NCI-H446 (cell line): ENCODE measurements at regions not wholly inside any gene's neighbourhood (a gene's known extent, or its start where the extent isn't known, plus 50 kb on each side); places are given as distances from the start of the nearest gene placed in this dataset.

ENCODE experiments used
- DNase-seq, 2 experiments: peaks; one replicate each; lab custom pipeline; 2025; lab: John Stamatoyannopoulos, UW

DNA sequence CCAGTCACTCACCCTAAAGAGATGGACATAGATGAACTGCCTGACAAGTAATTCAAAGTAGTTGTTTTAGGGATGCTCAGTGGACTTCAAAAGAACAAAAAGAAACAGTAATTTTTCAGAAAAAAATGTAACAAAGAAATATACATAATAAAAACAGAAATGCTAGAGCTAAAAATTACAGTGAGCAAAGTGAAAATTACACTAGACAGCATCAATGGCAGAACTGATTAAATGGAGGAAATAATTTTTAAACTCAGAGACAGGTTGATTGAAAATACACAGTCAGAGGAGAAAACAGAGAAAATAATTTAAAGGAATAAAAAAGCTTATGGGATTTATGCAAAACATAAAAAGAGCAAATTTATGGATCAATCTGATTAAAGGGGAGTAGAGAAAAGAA lies 1968.4 kb downstream of the EFNA5 start:
- DNase-seq: no peak

DNA sequence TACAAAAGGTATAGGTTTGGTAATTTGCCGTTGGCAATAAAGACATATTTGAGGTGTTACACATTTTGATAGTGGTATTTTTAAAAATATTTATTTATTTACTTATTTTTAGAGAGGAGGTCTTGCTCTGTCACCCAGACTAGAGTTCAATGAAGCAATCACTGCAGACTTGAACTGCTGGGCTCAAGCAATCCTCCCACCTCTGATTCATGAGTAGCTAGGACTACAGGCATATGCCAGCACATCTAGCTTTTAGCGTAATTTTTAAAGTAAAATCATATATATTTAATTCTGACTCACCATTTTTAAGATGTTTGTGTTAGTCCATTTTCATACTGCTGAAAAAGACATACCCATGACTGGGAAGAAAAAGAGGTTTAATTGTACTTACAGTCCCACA lies 1974.3 kb downstream of the EFNA5 start:
- no peak for DNase-seq

DNA sequence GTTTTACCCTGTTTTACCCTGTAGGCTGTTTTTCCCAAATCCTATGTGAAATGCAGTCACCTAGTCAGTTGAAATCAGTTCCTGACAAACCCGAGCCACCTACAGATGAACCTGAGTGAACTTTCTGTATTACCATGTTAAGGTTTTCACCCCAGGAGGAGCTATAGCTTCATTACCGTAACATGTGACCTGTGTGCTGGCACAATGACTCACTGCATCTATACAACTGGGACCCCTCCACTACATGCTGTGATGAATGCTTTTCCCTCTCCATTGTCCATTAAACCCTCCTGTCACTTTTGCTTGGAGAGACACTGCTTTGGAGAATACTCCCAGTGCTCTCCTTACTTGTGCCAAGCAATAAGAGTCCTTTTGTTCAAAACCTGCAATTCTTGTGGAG lies 1974.8 kb downstream of the EFNA5 start:
- DNase-seq: no peak

DNA sequence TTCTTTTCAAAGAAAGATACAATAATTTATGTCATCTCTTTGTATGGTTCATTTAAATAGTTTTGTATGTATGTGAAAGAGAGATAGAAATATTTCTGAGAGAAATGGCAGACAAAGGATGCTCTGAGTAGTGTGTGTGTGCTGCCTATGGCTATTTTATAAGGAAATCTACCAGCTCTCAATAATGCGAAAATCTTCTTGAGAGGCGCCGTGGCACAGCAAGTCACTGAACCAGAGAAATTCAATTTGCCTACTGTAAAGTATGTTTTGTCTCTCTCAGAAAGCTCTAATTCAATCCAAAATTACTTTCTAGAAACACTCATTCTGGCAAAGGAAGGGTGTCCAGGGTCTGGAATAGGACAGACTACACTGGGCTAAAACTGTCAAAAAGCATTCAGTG lies 1981.1 kb downstream of the EFNA5 start:
- DNase-seq: no peak

DNA sequence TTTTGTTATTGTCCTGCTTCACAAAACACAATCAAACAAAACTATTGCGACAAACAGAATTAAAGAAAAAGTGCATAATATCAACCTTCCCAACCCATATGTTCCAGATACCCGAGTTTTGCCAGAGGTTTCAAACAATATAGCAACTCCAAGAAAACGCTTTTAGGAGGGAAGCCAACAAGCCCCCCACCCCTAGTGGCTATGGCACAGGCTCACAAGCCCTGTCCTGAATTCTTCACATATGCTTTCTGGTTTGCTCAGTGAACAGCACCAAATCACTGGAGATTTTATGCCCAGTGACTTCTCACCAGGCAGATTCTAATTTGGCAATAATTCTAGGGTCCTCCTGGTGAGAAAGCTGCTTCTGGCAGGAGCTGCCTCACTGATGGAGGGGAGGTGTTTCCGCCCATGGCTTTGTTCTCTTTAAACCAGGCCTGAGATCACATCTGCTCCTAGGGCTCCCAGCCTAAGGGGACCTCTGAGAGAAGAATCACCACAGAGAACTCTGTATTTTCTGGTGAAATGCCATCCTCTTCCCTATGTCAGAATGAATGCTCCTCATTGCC lies 1982.4 kb downstream of the EFNA5 start:
- peak; percentile 76 to 97 for DNase-seq

DNA sequence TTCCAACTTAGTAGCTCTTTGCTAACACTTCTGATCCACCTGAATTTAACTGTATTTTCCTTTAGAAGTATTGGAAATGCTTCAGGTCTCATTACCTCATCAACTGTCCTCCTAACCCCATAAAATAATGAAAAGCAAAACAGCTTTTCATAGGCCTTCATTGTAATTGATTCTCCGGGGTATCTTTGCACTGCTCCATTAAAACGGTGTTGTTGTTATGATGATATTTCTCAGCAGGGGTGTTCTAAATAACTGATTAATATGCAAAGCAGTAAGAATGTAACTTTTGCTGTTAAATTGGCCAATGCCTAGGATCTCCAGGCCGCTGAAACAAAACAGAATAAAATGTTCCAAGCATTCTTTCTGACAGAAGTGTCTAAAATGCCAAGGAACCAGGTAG lies 1983.2 kb downstream of the EFNA5 start:
- no peak for DNase-seq

DNA sequence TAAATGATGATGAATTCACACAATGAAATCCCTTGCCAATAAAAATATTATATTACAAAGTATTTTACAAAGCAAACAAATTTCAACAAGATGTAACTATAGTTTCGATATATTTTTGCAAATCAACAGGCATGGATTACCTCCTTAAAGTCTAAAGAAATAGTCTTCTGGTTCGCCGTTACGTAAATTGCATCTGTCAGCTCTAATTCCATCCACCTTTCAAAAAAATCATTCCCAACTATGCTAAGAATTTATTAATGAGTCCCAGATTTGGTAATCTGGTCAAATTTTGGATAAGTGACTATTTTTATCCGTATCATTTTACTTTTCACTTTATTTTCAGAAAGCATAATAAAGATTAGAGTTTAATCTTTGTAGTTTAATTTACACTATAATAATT lies 1984.9 kb downstream of the EFNA5 start:
- DNase-seq: no peak

DNA sequence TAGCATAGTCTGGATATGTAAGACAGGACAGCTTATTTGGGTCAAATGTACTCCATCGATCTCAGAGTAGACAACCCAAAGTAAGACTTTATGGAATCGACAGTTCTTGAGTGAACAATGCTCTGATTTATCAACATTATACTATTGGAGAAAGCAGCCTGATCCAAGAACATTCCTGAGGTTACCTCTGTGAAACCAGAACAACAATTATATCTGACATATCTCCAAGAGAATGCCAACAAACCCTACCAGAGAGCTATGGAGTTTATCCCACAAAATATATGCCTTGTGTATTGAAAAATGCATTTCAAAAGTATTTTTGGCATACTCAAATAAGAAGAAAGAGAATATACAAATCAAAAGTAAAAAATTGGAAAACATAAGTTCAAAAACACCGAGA lies 1985.9 kb downstream of the EFNA5 start:
- DNase-seq: no peak

DNA sequence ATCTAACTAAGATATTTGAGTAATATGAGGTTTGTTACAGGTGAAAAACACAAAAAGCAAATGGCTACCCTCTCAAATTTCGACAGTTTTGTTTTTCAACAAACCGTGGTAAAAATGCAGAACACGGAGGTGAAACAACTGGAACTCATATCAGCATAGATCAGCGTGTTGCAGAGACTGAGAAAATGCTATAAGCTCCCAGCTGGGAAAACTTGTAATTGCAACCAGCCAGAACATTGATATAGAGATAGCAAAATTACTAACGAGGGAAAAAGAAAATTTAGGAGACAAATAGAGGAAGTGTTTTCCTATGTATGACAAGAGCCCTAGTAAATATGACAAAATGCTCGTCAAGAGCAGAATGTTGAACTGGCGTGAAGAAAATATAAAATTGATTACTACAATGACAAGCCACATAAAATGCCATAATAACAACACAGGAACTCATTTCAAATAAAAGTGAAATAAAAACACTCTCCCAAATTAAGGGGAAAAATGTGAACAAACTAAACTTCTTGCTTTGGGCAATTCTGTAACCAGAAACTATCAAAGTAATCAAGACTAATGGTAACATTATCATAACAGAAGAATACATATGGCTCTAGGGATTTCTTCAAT lies 1989.8 kb downstream of the EFNA5 start:
- no peak for DNase-seq

DNA sequence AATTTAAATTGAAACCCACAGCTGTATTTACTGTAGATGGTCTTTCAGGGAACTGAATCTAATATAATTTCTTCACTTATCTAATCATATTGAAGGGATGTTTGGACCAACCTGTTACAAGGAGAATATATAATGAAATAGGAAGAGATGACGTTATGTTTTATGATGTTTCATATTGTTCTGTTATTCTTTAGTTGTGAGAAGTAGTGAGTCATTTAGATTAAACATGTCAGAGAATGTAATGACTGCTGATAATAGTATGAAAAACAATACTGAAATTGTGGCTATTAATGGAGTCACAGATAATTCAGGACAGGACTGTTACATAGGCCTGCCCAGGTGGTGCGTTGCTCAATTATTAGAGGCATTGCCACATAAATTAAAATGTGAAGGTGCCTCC lies 1993.4 kb downstream of the EFNA5 start:
- DNase-seq: no peak

DNA sequence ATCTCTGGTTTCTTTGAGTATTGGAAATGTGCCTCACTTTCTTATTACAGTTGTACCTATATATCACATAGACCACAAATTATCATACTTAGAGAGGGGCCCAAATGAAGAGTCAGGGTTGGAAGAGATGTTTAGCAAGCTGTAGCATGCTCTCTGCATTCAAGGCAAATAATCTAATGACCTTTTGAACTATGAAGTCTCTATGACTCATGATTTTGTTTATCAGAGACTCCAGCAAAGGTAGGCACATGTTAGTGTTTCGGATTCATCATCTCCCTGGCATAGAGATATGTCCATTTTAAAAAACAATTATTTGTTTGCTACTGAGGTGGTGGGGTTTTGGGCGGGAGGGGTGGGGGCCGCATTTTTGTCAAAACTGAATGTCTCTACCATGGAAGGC lies 2000.1 kb downstream of the EFNA5 start:
- DNase-seq: no peak

DNA sequence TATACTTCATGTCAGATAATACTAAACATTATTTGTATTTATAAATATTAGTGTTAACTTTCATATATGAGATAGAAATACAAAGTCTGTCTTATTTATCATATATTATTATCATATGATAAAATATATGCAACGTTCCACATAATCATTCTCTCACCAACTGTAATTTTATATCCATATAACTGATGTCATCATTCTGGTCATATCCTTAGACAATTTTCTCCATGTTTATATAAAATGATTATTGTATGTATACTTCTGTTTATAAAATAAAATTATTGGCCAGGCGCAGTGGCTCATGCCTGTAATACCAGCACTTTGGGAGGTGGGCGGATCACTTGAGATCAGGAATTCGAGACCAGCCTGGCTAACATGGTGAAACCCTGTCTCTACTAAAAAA lies 2007.1 kb downstream of the EFNA5 start:
- DNase-seq: no peak

DNA sequence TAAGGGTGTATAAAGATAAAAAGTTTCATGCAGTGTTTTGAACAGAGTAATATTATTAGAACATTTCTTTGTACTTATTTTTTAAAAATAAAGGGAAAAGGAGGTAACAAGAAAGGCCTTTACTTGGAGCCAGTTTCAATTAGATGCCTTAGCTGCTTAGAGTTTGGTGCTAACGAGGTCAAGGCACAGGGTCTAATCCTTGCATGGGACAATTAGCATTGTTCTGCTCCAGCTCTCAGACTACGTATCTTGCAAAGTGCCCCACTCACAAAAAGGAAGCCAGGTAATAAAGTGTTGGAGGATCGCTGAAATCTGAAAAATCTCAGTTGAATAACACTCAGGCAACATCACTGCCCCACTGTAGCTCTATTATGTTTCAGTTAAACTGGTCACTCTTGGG lies 2011.3 kb downstream of the EFNA5 start:
- DNase-seq: no peak

DNA sequence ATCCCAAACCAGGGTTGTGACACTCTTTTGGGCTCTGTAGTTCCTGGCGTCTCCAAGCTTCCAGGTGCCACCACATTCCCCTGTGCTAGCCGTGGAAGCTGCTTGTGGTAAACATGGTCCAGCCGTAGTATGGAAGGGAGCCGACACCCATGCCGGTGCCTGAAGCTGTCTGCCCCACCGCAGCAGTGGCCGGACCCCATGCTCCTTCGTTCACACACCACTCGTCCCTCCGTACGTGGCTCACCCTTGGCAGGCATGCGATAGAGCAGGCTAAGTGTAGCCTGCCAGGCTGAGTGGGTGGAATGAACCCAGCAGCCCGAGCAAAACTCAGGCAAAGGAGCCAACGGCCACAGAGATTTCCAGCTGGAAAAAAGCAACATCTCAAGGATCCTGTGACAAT lies 2030.4 kb downstream of the EFNA5 start:
- DNase-seq: no peak

DNA sequence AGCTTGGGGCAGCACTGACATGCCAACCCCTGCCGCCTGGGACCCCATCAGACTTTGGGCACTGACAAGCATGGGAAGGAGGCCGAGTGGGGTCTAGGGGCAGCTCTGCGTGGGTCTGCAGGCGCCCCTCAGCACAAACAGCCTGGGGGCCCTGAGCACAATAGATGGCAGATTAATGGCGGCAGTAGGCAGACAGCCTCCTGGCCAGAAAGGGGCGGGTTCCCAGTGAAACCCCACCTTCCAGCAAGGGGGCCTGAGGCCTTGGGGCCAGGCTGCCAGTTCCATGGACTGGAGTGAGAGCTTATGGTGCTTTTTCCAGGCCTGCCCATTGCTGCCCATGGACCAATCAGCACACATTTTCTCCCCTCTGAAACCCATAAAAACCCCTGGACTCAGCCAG lies 2031.2 kb downstream of the EFNA5 start:
- DNase-seq: no peak

DNA sequence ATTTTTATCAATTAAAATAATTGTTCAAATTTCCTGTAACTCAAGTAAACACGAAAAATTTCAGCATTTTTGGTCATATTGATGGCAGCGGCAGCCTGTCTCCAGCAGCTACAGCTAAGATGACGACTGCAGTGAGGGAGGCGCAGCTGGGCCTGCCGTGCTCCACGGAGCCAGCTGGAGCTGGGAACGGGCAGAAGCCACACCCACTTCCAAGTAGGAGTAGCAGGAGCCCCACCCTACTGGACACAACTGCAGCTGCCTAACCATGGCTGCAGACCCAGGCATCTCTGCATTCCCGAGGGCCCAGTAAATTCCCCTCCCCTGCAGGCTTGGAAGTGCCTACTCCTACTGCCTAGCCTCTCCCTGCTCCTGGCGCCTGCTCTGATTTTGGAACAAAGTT lies 2031.7 kb downstream of the EFNA5 start:
- DNase-seq: no peak

DNA sequence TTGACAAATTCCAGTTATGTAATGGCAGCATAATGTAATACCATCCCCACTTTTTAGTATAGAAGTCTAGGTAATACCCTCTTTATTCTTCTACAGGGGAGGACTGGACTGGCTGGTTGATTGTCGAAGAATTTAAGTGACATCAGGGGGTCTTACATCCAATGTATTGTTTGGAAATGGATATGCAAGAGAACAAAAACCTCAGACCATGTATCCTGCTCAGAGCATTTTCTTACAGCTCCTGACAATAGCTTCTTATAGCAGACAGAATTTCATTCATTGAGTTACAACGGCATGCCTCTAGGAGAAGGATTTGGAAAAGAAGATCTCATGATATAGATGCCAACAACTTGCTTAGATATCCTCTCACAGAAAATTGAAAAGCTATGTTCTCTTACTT lies 2032.3 kb downstream of the EFNA5 start:
- no peak for DNase-seq

DNA sequence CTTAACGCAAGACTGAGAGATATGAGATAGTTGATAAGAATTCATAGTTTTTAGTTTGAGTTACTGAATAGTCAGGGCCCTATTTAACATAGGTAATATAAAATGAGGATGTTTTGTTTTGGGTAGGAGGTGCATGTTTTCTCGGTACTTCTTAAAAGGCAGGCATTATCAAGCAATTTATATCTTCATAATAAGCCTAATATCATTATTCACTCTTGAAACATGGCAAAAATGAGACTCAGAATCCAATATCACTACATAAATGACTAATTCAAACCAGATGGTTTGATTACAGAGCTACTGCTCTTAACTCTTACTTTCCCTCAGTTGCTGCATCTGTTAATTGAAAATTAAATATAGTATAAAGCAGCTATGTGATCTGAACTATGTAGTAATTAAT lies 2038.7 kb downstream of the EFNA5 start:
- DNase-seq: no peak

DNA sequence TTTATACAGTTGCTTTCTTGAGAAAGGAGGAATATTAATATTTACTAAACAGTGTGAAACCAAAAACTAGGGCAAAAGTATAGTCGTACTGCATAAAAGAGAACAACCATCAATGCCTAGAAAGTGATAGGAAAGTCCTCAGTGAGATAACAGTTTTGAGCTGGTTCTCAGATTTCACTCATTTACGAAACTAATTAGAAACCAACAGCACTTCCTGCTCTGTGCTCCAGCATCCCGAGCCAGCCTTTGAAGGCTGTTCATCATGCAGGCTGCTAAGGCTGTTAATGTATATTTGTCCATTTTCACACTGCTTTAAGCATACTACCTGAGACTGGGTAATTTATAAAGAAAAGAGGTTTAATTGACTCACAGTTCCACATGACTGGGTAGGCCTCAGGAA lies 2039.9 kb downstream of the EFNA5 start:
- no peak for DNase-seq

DNA sequence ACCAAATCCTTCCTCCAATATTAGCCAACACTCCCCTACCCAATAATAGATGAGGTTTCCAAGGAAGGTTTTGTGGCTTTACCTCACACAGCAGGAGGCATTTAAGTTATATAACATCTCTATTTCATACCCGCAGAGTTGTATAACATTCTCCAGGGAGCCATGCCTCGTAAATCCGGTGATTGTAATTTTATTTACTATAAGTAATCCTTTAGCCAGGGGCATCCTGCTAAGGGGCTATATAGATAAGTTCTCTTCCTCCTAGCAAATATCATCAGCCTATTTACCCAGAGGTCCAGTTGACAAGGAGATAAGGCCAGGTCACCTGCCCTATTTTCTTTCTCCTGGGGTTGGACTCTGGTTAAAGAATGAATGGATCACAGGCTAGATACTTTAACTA lies 2051.0 kb downstream of the EFNA5 start:
- DNase-seq: no peak

DNA sequence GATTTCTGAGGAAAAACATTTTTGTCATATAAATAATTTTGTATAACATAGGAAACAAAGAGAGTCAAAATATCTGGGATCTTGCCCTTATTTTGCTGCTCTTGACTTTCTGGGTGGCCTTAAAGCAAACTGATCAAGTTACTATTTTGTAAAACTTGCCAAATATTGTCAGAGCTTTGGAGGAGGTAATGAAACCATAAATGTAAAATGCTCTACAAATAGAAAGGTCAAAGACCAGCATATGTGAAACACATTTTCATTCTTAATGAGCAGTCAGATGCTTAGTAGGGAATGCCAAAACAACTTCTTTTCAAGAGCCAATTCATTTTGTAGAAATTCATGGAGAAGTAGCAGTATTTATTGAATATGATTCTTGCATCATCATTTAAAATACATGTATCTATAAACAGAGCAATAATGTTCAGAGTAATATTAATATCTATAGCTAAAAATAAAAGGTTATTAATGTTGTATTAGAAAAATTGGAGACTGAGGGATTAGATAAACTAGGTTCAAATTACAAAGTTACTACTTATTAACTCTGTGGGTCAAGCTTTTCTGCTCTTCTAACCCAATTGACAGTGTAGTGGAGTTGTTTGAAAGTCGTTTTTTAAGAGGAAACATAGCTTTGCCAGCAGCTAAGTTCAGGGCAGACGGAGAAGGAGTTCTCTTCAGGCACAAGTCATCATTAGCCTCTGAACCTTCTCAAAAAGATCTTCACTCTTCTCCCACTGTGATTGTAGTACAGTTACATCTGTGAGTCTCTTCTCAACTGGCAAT lies 2053.1 kb downstream of the EFNA5 start:
- peak; percentile 8 to 65 for DNase-seq

DNA sequence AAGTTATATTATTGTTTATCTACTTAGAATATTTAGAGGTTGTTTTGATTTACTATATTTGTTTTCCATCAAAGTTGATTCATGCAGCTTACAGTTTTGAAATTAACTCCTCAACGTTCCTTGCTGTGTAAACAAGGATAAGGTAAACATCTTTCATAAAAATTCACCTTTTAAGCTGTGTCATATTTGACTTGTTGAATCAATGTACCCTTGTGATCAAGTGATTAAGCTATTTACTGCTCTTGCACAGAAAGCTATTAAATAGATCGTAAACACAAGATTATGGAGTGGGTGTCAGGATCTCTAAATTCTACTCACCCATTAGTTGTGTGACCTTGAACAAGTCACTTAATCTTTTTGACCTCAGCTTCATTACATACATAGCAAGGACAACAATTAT lies 2054.0 kb upstream of the NUDT12 start:
- no peak for DNase-seq

DNA sequence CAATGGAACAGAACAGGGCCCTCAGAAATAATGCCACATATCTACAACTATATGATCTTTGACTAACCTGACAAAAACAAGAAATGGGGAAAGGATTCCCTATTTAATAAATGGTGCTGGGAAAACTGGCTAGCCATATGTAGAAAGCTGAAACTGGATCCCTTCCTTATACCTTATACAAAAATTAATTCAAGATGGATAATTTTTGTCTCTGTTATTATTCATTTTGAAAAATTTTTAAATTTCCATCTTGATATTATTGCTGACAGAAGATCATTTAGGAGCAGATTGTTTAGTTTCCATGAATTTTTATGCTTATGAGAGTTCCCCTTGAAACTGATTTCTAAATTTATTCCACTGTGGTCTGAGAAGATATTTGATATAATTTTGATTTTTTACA lies 2039.8 kb upstream of the NUDT12 start:
- peak in 1 of 2 experiments; percentile 57 for DNase-seq
